IMR-90 (cell line): ENCODE measurements at regions not wholly inside any gene's neighbourhood (a gene's known extent, or its start where the extent isn't known, plus 50 kb on each side); places are given as distances from the start of the nearest gene placed in this dataset.

Experiments used
- CEBPB ChIP-seq: IDR thresholded peaks from 2 replicates; pipeline ENCODE4 v1.6.1; 2012; ENCODE audit warnings: low read depth, low read length, improper control_type of control experiment
- CTCF ChIP-seq: conservative IDR thresholded peaks from 2 replicates; pipeline ENCODE4 v1.5.1; 2012; ENCODE audit warnings: mild to moderate bottlenecking, low read depth, low read length, improper control_type of control experiment
- FOS ChIP-seq: fragments of 150-350 bp; IDR thresholded peaks from 2 replicates; pipeline ENCODE4 v1.6.1; 2016; ENCODE audit warnings: low read depth, low read length
- MAFK ChIP-seq: IDR thresholded peaks from 2 replicates; pipeline ENCODE4 v1.6.1; 2012; ENCODE audit warnings: low read depth, low read length, improper control_type of control experiment
- MAZ ChIP-seq: IDR thresholded peaks from 2 replicates; pipeline ENCODE4 v1.6.1; 2012; ENCODE audit warnings: low read depth, mild to moderate bottlenecking, low read length, improper control_type of control experiment, moderate library complexity, borderline replicate concordance
- MXI1 ChIP-seq: IDR thresholded peaks from 2 replicates; pipeline ENCODE4 v1.6.1; 2012; ENCODE audit warnings: low read depth, mild to moderate bottlenecking, low read length, moderate library complexity, borderline replicate concordance
- POLR2A ChIP-seq: IDR thresholded peaks from 2 replicates; pipeline ENCODE4 v1.6.1; 2012; ENCODE audit warnings: mild to moderate bottlenecking, low read depth, low read length
- RAD21 ChIP-seq: IDR thresholded peaks from 2 replicates; pipeline ENCODE4 v1.6.1; 2012; ENCODE audit warnings: low read length, improper control_type of control experiment
- RCOR1 ChIP-seq: IDR thresholded peaks from 2 replicates; pipeline ENCODE4 v1.6.1; 2012; ENCODE audit warnings: mild to moderate bottlenecking, low read length, improper control_type of control experiment; ENCODE audit not compliant: insufficient replicate concordance
- RFX5 ChIP-seq: IDR thresholded peaks from 2 replicates; pipeline ENCODE4 v1.8.0; 2012; ENCODE audit warnings: low read depth, mild to moderate bottlenecking, low read length, moderate library complexity
- SMC3 ChIP-seq: fragments of 150-350 bp; IDR thresholded peaks from 2 replicates; pipeline ENCODE4 v1.6.1; 2016; ENCODE audit warnings: low read depth, mild to moderate bottlenecking, antibody characterized with exemption, low read length, moderate library complexity
- TF ChIP-seq, protein P1 (sequence below): fragments of 150-350 bp; IDR thresholded peaks from 2 replicates; pipeline ENCODE4 v1.6.1; 2017; ENCODE audit warnings: mild to moderate bottlenecking, antibody characterized with exemption, low read length, low read depth
- TF ChIP-seq, protein P2 (sequence below): fragments of 150-350 bp; IDR thresholded peaks from 2 replicates; pipeline ENCODE4 v1.6.1; 2016; ENCODE audit warnings: low read depth, mild to moderate bottlenecking, low read length, moderate library complexity, borderline replicate concordance

DNA sequence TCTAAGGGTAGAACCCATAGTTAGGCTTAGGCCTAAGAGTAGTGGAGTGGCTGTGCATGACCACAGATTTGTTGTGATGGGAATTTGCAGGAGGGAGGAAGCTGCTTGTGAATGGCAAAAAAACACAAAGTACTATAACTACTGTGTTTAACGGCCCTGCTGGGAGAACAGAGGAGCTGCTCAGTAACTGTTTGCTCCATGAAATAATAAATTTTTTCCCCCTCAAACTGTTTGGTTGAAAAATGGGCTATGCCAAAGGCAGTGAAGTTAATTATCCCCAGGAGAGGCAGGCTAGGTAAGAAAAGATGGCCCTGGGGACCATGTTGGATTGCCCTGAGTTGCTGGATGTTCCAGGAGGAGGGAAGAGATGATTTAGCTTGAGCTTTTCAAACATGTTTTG, 216.1 kb upstream of the ADRA1D start:
- no peak for TF ChIP-seq CTCF
- no peak for TF ChIP-seq MAFK
- TF ChIP-seq SMC3 = no peak
- no peak for TF ChIP-seq RCOR1
- TF ChIP-seq MXI1 = no peak
- TF ChIP-seq POLR2A = no peak
- TF ChIP-seq CEBPB = no peak
- TF ChIP-seq, protein P1, sequence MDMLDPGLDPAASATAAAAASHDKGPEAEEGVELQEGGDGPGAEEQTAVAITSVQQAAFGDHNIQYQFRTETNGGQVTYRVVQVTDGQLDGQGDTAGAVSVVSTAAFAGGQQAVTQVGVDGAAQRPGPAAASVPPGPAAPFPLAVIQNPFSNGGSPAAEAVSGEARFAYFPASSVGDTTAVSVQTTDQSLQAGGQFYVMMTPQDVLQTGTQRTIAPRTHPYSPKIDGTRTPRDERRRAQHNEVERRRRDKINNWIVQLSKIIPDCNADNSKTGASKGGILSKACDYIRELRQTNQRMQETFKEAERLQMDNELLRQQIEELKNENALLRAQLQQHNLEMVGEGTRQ = no peak
- no peak for TF ChIP-seq FOS
- TF ChIP-seq MAZ = no peak
- TF ChIP-seq RFX5 = no peak
- no peak for TF ChIP-seq RAD21
- TF ChIP-seq, protein P2, sequence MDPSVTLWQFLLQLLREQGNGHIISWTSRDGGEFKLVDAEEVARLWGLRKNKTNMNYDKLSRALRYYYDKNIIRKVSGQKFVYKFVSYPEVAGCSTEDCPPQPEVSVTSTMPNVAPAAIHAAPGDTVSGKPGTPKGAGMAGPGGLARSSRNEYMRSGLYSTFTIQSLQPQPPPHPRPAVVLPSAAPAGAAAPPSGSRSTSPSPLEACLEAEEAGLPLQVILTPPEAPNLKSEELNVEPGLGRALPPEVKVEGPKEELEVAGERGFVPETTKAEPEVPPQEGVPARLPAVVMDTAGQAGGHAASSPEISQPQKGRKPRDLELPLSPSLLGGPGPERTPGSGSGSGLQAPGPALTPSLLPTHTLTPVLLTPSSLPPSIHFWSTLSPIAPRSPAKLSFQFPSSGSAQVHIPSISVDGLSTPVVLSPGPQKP = no peak
